ENCODE measurements at regions not wholly inside any gene's neighbourhood (a gene's known extent, or its start where the extent isn't known, plus 50 kb on each side); places are given as distances from the start of the nearest gene placed in this dataset.

GRCh38 chr2:173521450-173522192 lies 166.9 kb downstream of the CDCA7 start:
- TF ChIP-seq CTCF (conservative IDR thresholded peaks at IDR 0.05; ENCODE audit: low read depth, low read length) (no peak), EZH2 (IDR thresholded peaks at IDR 0.05; ENCODE audit: borderline replicate concordance, low read depth, low read length, poor library complexity, severe bottlenecking) (no peak)

Data from A673 (cell line).